Sigmoid colon (tissue), 6 donors: ENCODE measurements at regions not wholly inside any gene's neighbourhood (a gene's known extent, or its start where the extent isn't known, plus 50 kb on each side); places are given as distances from the start of the nearest gene placed in this dataset.
A peak's percentile ranks its signal among the peaks of the same experiment; 100 is the strongest.
"Not testable (repeated sequence)": the region's sequence is repeated elsewhere in the genome, so short reads cannot be mapped to it uniquely, and the experiment has no call there.

Experiments used
- DNase-seq: peaks from one replicate; pipeline ENCODE4 v3.0.0-alpha.2; 2019
- H3K27ac ChIP-seq, 4 donors: fragments of 200-600 bp; sonication (generic); one replicate each; pipeline ENCODE4 v1.5.1; 2016 to 2019; ENCODE audit warnings: mild to moderate bottlenecking in 1 of 4
- H3K27me3 ChIP-seq, 3 donors: fragments of 200-600 bp; sonication (generic); one replicate each; pipeline ENCODE4 v1.5.1; 2019; ENCODE audit warnings: mild to moderate bottlenecking in 1 of 3
- H3K36me3 ChIP-seq, 4 donors: fragments of 200-600 bp; sonication (generic); one replicate each; pipeline ENCODE4 v1.5.1; 2016 to 2019
- H3K4me1 ChIP-seq, 4 donors: fragments of 200-600 bp; sonication (generic); one replicate each; pipeline ENCODE4 v1.5.1; 2017 to 2019
- H3K4me3 ChIP-seq, 4 donors: fragments of 200-600 bp; sonication (generic); one replicate each; pipeline ENCODE4 v1.5.1; 2017 to 2019; ENCODE audit warnings: mild to moderate bottlenecking in 2 of 4, moderate library complexity in 1 of 4
- H3K9me3 ChIP-seq, 4 donors: fragments of 200-600 bp in 3 of 4; sonication (generic) in 3 of 4; one replicate each; pipeline versions ENCODE4 v1.5.1 to v1.6.1; 2013 to 2019
- EP300 ChIP-seq, 4 donors: sonication (generic); formaldehyde crosslinking; IDR thresholded peaks; one replicate each; pipeline ENCODE4 v1.6.1; 2017; ENCODE audit warnings: antibody characterized with exemption in 4 of 4
- POLR2A ChIP-seq, 2 donors: fragments of 450-650 bp; IDR thresholded peaks; one replicate each; pipeline ENCODE4 v1.6.1; 2016; ENCODE audit warnings: antibody characterized with exemption in 2 of 2, mild to moderate bottlenecking in 2 of 2, moderate library complexity in 2 of 2
- POLR2AphosphoS5 ChIP-seq, 4 donors: sonication (generic); formaldehyde crosslinking; IDR thresholded peaks; one replicate each; pipeline ENCODE4 v1.6.1; 2017; ENCODE audit warnings: antibody characterized with exemption in 4 of 4
- WGBS, 2 donors: extraction: QIAGEN DNeasy Blood & Tissue Kit; methylation state at CpG; one replicate each; pipeline ENCODE4 v1.1.7; 2013; 5-methylcytosine and 5-hydroxymethylcytosine counted together
- intact Hi-C: fragments of 100-400 bp; cut with DNase I; formaldehyde crosslinking; loops from one replicate; pipeline ENCODE4 v1.15.1; 2023
- TF ChIP-seq, protein P1 (sequence below), 4 experiments: fragments of 450-650 bp in 3 of 4; fragments of 200-600 bp in 1 of 4; IDR thresholded peaks; one replicate each; pipeline ENCODE4 v1.5.1; 2016 to 2019; ENCODE audit warnings: antibody characterized with exemption in 4 of 4, mild to moderate bottlenecking in 3 of 4, moderate library complexity in 2 of 4
- donor health status: healthy with polysubstance abuse.
- donor health status: healthy.

DNA sequence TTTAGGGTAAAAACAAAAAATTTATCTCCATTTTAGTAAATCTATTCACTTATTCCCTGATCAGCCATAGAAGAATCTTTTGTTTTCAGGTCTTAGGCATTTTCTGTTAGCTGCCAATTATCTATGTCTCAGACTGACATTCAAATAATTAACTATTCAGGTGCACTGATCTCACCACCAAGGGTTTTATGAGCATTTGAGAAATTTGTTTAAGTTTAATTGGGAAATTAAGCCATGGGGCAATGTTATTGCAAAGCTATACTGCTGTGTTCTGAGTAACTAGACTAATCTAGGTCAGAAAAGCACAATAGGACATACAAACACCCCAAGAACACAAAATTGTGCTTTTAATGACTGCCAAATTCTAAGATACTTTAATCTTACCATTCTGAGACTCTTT is 210.7 kb upstream of the EDNRB start:
- no peak for TF ChIP-seq EP300 (IDR thresholded peaks at IDR 0.05)
- TF ChIP-seq, protein P1, sequence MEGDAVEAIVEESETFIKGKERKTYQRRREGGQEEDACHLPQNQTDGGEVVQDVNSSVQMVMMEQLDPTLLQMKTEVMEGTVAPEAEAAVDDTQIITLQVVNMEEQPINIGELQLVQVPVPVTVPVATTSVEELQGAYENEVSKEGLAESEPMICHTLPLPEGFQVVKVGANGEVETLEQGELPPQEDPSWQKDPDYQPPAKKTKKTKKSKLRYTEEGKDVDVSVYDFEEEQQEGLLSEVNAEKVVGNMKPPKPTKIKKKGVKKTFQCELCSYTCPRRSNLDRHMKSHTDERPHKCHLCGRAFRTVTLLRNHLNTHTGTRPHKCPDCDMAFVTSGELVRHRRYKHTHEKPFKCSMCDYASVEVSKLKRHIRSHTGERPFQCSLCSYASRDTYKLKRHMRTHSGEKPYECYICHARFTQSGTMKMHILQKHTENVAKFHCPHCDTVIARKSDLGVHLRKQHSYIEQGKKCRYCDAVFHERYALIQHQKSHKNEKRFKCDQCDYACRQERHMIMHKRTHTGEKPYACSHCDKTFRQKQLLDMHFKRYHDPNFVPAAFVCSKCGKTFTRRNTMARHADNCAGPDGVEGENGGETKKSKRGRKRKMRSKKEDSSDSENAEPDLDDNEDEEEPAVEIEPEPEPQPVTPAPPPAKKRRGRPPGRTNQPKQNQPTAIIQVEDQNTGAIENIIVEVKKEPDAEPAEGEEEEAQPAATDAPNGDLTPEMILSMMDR (IDR thresholded peaks at IDR 0.05): no peak
- no peak for TF ChIP-seq POLR2A (IDR thresholded peaks at IDR 0.05)
- TF ChIP-seq POLR2AphosphoS5 (IDR thresholded peaks at IDR 0.05): no peak
- Histone ChIP-seq H3K27ac (no peak overlapping the region), H3K27me3 (no peaks in the 10 kb centered on the region), H3K4me1 (no peaks in the 10 kb centered on the region), H3K36me3 (no peaks in the 10 kb centered on the region), H3K4me3 (no peak overlapping the region), H3K9me3 (no peaks in the 10 kb centered on the region)
- intact Hi-C loops: no loop called here
- no peak for DNase-seq

DNA sequence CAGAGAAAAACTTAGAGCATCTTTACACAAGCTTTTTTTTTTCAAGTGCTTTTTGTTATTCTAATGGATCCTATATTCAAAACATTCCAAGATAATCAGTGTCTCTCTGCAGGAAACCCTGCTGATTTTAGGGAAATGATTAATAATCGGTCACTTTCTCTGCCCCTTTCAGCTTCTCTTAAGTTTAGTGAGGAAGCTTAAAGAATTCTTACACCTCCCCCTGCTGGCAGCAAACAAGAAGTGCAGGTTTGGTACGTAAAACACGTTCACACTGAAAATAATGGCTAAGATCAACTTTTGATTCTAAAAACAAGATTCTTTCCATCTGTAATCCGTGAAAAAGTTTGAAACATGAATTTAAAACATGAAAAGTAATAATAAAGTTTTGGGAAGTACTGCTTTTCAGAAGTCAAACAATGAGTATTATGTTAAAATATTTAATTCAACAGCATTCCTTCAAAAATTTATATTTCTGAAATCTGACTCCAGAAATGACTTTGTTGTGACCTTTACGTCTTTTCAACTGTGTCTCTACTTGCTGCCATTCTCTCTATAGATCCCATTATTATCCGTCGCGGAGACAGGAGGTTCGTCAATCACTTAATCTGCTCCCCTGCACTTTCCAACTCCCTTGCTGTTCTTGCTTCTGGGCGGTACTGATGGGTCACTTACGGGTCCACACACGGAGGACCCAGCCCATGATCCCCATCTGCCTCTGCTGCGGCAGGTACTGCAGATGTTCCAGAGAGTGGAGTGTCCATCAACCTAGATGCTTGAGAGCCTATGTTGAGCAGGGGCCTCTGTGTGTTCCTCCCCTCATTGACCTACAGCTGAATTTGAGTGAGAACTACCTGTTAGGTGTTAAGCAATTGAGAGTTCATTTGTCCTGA is 203.1 kb upstream of the EDNRB start:
- H3K36me3 ChIP-seq: no peaks in the 10 kb centered on the region
- intact Hi-C loops: loop anchor here (2.0 kb wide), 1 partner anchor 341 kb away; no protein-coding TSS in a partner anchor
- peaks cover 0 to 3% (median 0%) of the 10 kb centered on the region in 3 donors for H3K27me3 ChIP-seq
- TF ChIP-seq, protein P1 (IDR thresholded peaks at IDR 0.05): peak; percentile 32 to 72 (median 64)
- no peak for TF ChIP-seq POLR2A (IDR thresholded peaks at IDR 0.05)
- peaks cover 0 to 5% (median 0%) of the 10 kb centered on the region in 4 donors for H3K4me1 ChIP-seq
- 54 to 57% methylated on average over 13 of the region's 13 CpGs for WGBS, 2 donors
- H3K27ac ChIP-seq: no peak overlapping the region
- no peak for DNase-seq
- H3K4me3 ChIP-seq: no peak overlapping the region
- H3K9me3 ChIP-seq: no peaks in the 10 kb centered on the region

DNA sequence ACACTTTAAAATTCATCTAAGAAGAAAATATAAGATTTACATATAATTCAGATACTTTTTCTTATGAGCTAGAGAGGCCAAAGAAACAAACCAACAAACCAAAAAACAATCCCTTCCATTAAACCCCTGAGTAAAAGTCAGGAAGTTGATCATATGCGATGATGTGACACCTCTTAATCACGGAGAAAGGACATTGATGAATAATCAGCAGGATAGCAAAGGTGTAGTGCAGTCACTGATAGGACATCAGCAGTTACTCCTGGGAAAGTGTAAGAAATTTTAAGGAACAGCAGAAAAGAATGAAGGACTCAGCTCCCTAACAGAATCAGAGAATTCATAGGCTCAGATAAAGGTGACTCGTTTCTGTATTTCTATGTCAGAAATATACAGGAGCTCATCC is 202.4 kb upstream of the EDNRB start:
- no peak overlapping the region for H3K4me3 ChIP-seq
- no peaks in the 10 kb centered on the region for H3K36me3 ChIP-seq
- peaks cover 0 to 3% (median 0%) of the 10 kb centered on the region in 3 donors for H3K27me3 ChIP-seq
- peaks cover 0 to 5% (median 0%) of the 10 kb centered on the region in 4 donors for H3K4me1 ChIP-seq
- 48 to 55% methylated on average over 3 of the region's 3 CpGs for WGBS, 2 donors
- H3K9me3 ChIP-seq: no peaks in the 10 kb centered on the region
- TF ChIP-seq POLR2A (IDR thresholded peaks at IDR 0.05) (no peak), POLR2AphosphoS5 (IDR thresholded peaks at IDR 0.05) (no peak)
- DNase-seq: no peak
- intact Hi-C loops: loop anchor here (2.0 kb wide), 1 partner anchor 340 kb away; no protein-coding TSS in a partner anchor
- no peak overlapping the region for H3K27ac ChIP-seq

DNA sequence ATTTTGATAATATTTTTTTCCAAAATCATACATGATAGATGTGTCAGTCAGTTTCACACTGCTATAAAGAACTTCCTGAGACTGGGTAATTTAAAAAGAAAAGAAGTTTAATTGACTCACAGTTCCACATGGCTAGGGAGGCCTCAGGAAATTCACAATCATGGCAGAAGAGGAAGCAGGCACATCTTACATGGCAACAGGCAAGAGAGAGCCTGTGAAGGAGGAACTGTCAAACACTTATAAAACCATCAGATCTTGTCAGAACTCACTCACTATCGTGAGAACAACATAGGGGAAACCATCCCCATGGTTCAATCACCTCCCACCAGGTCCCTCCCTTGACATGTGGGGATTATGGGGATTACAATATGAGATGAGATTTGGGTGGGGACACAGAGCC is 201.5 kb upstream of the EDNRB start:
- not testable (repeated sequence) for H3K27me3 ChIP-seq, H3K36me3 ChIP-seq, H3K4me3 ChIP-seq, DNase-seq, H3K27ac ChIP-seq, H3K9me3 ChIP-seq, H3K4me1 ChIP-seq
- WGBS, 2 donors: 22 to 54% methylated on average over 1 of the region's 1 CpG
- intact Hi-C loops: loop anchor here (2.0 kb wide), 1 partner anchor 339 kb away; no protein-coding TSS in a partner anchor

DNA sequence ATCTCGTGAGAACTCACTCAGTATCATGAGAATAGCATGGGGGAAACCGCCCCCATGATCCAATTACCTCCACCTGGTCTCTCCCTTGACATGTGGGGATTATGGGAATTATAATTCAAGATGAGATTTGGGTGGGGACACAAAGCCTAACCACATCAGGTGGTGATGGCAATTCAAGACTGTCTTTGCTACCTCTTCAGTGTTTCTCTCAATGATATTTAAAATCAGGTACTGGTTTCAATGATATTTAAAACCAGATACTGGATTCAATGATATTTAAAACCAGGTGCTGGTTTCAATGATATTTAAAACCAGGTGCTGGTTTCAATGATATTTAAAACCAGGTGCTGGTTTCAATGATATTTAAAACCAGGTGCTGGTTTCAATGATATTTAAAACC is 198.4 kb upstream of the EDNRB start:
- H3K27ac ChIP-seq, intact Hi-C loops, H3K4me3 ChIP-seq, H3K36me3 ChIP-seq, DNase-seq, H3K27me3 ChIP-seq, H3K4me1 ChIP-seq, H3K9me3 ChIP-seq: not testable (repeated sequence)
- 54 to 84% methylated on average over 2 of the region's 2 CpGs for WGBS, 2 donors

DNA sequence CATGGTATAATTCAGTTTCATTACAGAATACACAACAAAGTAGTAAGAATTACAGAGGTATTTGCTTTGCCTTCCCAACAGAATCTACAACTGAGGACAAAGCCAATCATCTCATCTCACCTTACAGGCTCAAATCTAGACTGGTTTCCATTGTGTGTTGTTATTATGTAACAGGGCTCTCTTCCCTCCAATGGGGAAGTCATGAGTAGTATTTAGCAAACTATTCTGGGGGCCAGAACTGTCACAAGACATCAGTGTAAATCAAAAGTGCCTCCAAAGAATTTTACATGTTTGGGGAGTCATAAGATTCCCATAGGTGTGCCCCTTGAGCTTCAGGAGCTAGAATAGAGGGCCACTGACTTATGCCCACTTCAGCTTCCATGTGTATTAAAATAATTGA is 187.0 kb upstream of the EDNRB start:
- no peaks in the 10 kb centered on the region for H3K4me1 ChIP-seq
- H3K4me3 ChIP-seq: no peak overlapping the region
- H3K36me3 ChIP-seq: no peaks in the 10 kb centered on the region
- no peaks in the 10 kb centered on the region for H3K27me3 ChIP-seq
- intact Hi-C loops: no loop called here
- no peak for DNase-seq
- no peak for TF ChIP-seq POLR2AphosphoS5 (IDR thresholded peaks at IDR 0.05)
- TF ChIP-seq, protein P1 (IDR thresholded peaks at IDR 0.05): no peak
- no peak for TF ChIP-seq POLR2A (IDR thresholded peaks at IDR 0.05)
- TF ChIP-seq EP300 (IDR thresholded peaks at IDR 0.05): no peak
- peaks cover 0 to 2% (median 0%) of the 10 kb centered on the region in 4 donors for H3K9me3 ChIP-seq
- no peak overlapping the region for H3K27ac ChIP-seq
